HG03108 (cell line): ENCODE measurements at regions not wholly inside any gene's neighbourhood (a gene's known extent, or its start where the extent isn't known, plus 50 kb on each side); places are given as distances from the start of the nearest gene placed in this dataset.
A peak's percentile ranks its signal among the peaks of the same experiment; 100 is the strongest.
"Not testable (repeated sequence)": the region's sequence is repeated elsewhere in the genome, so short reads cannot be mapped to it uniquely, and the experiment has no call there.

Experiments
- ATAC-seq: cut with Tn5 transposase; IDR thresholded peaks from one replicate; pipeline ENCODE4 v1.9.1; 2021; ENCODE audit warnings: moderate library complexity; ENCODE audit not compliant: unreplicated experiment

GRCh38 chr3:170814822-170815221 is 55.2 kb downstream of the RPL22L1 start:
- ATAC-seq, result no peak

GRCh38 chr3:170813266-170813665 is 56.7 kb downstream of the RPL22L1 start:
- no peak for ATAC-seq

- ATAC-seq, result peak; percentile 59
These were observed 57.9 kb downstream of the RPL22L1 start for GRCh38 chr3:170811928-170812591.

DNA sequence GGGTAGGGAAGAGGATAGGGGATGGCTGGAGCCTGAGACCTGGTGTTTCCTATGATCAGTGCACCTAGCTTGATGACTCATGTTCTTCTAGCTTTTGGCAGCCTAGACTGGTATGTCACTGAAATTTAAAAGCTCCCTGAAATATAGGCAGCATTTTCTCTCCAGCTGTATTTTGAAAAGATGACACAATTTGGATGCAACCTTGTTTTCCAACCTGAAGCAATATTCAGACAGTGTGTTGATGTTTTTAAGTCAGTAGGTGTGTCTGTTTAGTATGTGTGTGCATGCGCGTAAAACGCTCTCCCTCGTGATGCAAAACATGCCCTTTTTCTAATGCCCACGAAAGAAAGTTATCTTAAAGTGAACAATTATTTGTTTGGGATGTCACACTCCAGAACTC is 58.5 kb downstream of the RPL22L1 start:
- ATAC-seq, result no peak

- ATAC-seq, result no peak
These were observed 60.0 kb downstream of the RPL22L1 start for GRCh38 chr3:170809975-170810357.

- no peak for ATAC-seq
These were observed 60.7 kb downstream of the RPL22L1 start for GRCh38 chr3:170809007-170809974.

DNA sequence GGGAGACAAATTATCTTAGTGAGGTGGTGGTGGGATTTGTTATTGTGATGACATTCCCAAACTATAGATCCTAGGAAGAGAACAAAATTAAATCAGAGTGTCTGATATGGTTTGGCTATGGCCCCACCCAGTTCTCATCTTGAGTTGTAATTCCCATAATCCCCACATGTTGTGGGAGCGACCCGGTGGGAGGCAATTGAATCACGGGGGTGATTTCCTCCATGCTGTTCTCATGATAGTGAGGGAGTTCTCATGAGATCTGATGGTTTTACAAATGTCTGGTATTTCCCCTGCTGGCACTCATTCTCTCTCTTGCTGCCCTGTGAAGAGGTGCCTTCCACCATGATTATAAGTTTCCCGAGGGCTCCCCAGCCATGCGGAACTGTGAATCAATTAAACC is 62.0 kb downstream of the RPL22L1 start:
- ATAC-seq, result no peak

- no peak for ATAC-seq
These were observed 63.3 kb downstream of the RPL22L1 start for GRCh38 chr3:170806676-170807075.

GRCh38 chr3:170806141-170806540 is 63.9 kb downstream of the RPL22L1 start:
- ATAC-seq, result no peak

DNA sequence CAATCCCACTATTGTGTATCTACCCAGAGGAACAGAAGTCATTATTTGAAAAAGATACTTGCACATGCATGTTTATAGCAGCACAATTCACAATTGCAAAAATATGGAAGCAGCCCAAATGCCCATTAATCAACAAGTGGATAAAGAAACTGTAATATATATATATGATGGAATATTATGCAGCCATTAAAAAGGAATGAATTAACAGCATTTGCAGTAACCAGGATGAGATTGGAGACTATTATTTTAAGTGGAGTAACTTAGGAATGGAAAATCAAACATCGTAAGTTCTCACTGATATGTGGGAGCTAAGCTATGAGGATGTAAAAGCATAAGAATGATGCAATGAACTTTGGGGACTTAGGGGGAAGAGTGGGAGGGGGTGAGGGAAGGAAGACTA is 64.7 kb downstream of the RPL22L1 start:
- not testable (repeated sequence) for ATAC-seq

GRCh38 chr3:170804634-170805033 is 65.4 kb downstream of the RPL22L1 start:
- not testable (repeated sequence) for ATAC-seq

- ATAC-seq, result no peak
These were observed 65.9 kb downstream of the RPL22L1 start for GRCh38 chr3:170804078-170804477.

- ATAC-seq, result no peak
These were observed 67.5 kb downstream of the RPL22L1 start for GRCh38 chr3:170802164-170803151.

DNA sequence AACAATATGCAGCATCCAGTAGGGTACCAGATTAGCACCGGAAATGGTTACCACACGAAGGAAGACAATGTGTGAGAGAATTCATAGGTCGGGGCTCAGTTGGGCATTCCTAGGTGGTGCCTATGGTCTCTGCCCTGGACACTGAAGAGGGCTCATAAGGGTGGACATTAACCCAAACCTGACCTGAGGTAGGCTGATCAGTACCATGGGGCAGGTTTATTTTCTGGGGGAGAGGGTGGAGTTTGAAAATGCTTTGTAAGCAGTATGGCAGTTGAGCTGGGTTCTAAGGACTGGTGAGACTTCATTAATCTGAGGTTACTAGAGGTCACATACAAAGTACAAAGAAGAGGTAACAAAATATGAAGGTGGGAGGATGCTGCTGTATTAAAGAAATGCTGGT is 68.4 kb downstream of the RPL22L1 start:
- no peak for ATAC-seq

DNA sequence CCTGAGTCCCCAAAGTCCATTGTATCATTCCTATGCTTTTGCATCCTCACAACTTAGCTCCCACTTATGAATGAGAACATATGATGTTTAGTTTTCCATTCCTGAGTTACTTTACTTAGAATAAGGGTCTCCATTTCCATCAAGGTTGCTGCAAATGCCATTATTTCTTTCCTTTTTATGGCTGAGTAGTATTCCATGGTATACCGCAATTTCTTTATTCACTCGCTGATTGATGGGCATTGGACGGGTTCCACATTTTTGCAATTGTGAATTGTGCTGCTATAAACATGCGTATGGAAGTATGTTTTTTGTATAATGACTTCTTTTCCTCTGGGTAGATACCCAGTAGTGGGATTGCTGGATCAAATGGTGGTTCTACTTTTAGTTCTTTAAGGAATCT is 69.7 kb downstream of the RPL22L1 start:
- ATAC-seq, result not testable (repeated sequence)

DNA sequence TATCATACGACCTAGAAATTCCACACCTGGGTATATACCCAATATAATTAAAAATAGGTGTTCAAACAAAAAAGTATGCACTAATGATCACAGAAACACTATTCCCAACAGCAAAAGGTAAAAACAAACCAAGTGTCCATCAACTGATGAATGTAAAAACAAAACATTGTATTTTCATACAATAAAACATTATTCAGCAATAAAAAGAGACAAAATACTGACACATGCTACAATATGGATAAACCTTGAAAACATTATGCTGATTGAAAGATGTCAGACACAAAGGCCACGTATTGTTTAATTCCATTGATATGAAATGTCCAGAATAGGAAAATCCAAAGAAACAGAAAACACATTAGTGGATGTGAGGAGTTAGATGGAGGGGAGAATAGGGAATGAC is 71.0 kb downstream of the RPL22L1 start:
- ATAC-seq, result no peak

DNA sequence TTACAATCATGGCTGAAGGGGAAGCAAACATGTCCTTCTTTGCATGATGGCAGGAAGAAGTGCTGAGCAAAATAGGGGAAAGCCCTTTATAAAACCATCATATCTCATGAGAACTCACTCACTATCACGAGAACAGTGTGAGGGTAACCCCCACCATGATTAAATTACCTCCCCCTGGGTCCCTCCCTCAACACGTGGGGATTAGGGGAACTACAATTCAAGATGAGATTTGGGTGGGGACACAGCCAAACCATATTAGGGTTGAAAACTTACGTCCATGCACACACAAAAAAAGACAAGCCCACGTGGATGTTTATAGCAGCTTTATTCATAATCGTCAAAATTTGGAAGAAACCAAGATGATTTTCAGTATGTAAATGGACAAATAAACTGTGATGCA is 72.3 kb downstream of the RPL22L1 start:
- no peak for ATAC-seq

DNA sequence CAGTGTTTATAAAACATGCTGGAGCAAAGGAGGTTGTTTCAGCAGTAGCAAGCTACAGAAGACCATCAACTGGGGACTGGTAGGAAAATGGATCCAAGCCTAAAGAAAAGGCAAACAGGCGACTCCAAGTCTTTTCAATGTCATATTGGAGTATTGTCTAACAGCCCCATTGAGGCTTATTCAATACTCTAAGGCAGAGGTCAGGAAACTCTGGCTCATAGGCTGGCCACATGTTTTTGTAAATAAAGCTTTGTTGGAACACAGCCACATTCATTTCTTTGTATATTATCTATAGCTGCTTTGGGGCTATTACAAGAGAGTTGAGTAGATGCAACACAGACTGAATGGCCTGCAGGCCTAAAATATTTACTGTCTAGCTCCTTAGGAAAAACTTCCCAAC is 77.5 kb downstream of the RPL22L1 start:
- no peak for ATAC-seq

- no peak for ATAC-seq
These were observed 79.3 kb downstream of the RPL22L1 start for GRCh38 chr3:170790647-170791046.

DNA sequence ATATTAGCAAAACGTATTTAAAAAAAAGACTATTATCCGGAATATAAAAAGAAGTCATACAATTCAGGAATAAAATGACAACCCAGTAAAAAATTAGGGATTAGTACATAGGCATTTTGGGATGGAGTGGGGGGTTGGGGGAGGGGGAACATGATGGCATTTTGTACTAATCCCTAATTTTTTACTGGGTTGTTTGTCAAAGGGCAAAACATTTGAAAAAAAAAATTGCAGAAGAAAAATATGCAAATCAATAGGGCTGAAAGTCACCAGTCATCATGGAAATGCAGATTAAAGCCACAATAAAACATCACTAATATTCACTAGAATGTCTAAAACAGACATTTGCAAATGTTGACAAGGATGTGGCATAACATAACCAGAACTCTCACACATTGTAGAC is 82.5 kb downstream of the RPL22L1 start:
- no peak for ATAC-seq

GRCh38 chr3:170785454-170785853 is 84.5 kb downstream of the RPL22L1 start:
- no peak for ATAC-seq
